Neural cell (in vitro differentiated cells): ENCODE measurements at regions not wholly inside any gene's neighbourhood (a gene's known extent, or its start where the extent isn't known, plus 50 kb on each side); places are given as distances from the start of the nearest gene placed in this dataset.

Experiments used
- CTCF ChIP-seq: fragments of 450-650 bp; IDR thresholded peaks from 2 replicates; pipeline ENCODE4 v1.5.1; 2014; ENCODE audit warnings: antibody characterized with exemption, mild to moderate bottlenecking, moderate library complexity; ENCODE audit not compliant: poor library complexity, severe bottlenecking
- EP300 ChIP-seq: fragments of 450-650 bp; conservative IDR thresholded peaks from 2 replicates; pipeline ENCODE4 v1.6.1; 2014; ENCODE audit warnings: antibody characterized with exemption, mild to moderate bottlenecking, moderate library complexity; ENCODE audit not compliant: poor library complexity, severe bottlenecking
- EZH2 ChIP-seq: fragments of 200-600, 300-800 bp; shearing (Covaris generic), sonication (generic); IDR thresholded peaks from 2 replicates; pipeline ENCODE4 v1.6.1; 2014; ENCODE audit warnings: antibody characterized with exemption, low read length, borderline replicate concordance, mild to moderate bottlenecking; ENCODE audit not compliant: insufficient read depth, poor library complexity, severe bottlenecking
- MXI1 ChIP-seq: fragments of 450-650 bp; conservative IDR thresholded peaks from 2 replicates; pipeline ENCODE4 v1.6.1; 2014; ENCODE audit warnings: antibody characterized with exemption, mild to moderate bottlenecking; ENCODE audit not compliant: poor library complexity, severe bottlenecking
- POLR2AphosphoS5 ChIP-seq: IDR thresholded peaks from 2 replicates; pipeline ENCODE4 v1.6.1; 2012
- SMC3 ChIP-seq: fragments of 450-650 bp; conservative IDR thresholded peaks from 2 replicates; pipeline ENCODE4 v1.6.1; 2014; ENCODE audit warnings: antibody characterized with exemption, mild to moderate bottlenecking, moderate library complexity; ENCODE audit not compliant: poor library complexity
- TAF1 ChIP-seq: IDR thresholded peaks from 2 replicates; pipeline ENCODE4 v1.6.1; 2012; ENCODE audit warnings: low read depth
- TF ChIP-seq, protein P1 (sequence below): IDR thresholded peaks from 2 replicates; pipeline ENCODE4 v1.6.1; 2012; ENCODE audit warnings: borderline replicate concordance

DNA sequence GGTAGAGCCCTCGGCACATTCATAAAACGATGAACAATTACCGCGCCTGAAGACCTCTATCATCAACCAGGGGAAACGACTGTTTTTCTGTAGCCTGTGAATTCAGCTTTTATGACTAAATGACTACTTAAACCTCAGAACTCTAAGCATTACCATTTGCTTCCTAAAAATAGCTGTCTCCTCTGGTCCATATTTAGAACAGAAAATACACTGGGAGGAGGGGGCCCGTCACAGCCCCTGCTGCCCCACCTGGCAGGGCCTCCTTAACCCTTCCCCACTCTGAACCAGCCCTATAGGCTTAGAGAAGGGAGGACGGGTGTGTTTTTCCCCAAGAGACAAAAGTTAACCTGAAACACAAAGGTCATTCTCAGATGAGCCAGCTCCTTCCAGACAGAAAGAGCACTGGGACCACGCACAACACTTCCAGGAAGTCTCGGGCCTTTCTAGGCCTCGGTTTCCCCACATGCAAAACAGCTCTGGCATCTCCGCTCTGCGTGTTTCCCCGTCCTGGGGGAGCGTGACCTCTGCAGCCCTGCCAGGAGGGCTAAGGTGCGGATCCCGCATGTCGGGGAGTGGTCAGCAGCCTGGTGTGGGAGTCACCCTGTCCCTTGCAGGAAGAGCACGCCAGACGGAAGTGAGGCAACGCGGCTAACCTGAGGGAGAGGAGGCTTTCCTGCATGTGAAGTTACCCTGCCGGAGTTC, 193.9 kb downstream of the DLL1 start:
- no peak for TF ChIP-seq CTCF
- no peak for TF ChIP-seq TAF1
- no peak for TF ChIP-seq EZH2
- TF ChIP-seq MXI1, result no peak
- TF ChIP-seq POLR2AphosphoS5, result no peak
- TF ChIP-seq, protein P1, sequence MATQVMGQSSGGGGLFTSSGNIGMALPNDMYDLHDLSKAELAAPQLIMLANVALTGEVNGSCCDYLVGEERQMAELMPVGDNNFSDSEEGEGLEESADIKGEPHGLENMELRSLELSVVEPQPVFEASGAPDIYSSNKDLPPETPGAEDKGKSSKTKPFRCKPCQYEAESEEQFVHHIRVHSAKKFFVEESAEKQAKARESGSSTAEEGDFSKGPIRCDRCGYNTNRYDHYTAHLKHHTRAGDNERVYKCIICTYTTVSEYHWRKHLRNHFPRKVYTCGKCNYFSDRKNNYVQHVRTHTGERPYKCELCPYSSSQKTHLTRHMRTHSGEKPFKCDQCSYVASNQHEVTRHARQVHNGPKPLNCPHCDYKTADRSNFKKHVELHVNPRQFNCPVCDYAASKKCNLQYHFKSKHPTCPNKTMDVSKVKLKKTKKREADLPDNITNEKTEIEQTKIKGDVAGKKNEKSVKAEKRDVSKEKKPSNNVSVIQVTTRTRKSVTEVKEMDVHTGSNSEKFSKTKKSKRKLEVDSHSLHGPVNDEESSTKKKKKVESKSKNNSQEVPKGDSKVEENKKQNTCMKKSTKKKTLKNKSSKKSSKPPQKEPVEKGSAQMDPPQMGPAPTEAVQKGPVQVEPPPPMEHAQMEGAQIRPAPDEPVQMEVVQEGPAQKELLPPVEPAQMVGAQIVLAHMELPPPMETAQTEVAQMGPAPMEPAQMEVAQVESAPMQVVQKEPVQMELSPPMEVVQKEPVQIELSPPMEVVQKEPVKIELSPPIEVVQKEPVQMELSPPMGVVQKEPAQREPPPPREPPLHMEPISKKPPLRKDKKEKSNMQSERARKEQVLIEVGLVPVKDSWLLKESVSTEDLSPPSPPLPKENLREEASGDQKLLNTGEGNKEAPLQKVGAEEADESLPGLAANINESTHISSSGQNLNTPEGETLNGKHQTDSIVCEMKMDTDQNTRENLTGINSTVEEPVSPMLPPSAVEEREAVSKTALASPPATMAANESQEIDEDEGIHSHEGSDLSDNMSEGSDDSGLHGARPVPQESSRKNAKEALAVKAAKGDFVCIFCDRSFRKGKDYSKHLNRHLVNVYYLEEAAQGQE, result no peak
- no peak for TF ChIP-seq SMC3
- TF ChIP-seq EP300, result no peak
